PFSK-1 (cell line): ENCODE measurements at regions not wholly inside any gene's neighbourhood (a gene's known extent, or its start where the extent isn't known, plus 50 kb on each side); places are given as distances from the start of the nearest gene placed in this dataset.

Source experiments
- FOXP2 ChIP-seq: optimal IDR thresholded peaks from 2 replicates; pipeline ENCODE3; 2011; ENCODE audit warnings: borderline replicate concordance, control low read depth, inconsistent platforms; ENCODE audit not compliant: insufficient read depth; ENCODE audit errors: extremely low read length, extremely low read depth
- POLR2AphosphoS5 ChIP-seq: IDR thresholded peaks from 2 replicates; pipeline ENCODE4 v1.6.1; 2012; ENCODE audit warnings: low read depth, mild to moderate bottlenecking, control low read depth, low read length, moderate library complexity
- REST ChIP-seq, 2 experiments: IDR thresholded peaks; 2 replicates each; pipeline versions ENCODE4 v1.6.1 to v1.8.0; 2011 to 2012; ENCODE audit warnings: low read depth in 2 of 2, low read length in 2 of 2, control low read depth in 1 of 2, inconsistent platforms in 1 of 2, mild to moderate bottlenecking in 1 of 2, moderate library complexity in 1 of 2; ENCODE audit not compliant: insufficient read depth in 1 of 2
- SIN3A ChIP-seq: IDR thresholded peaks from 2 replicates; pipeline ENCODE4 v1.6.1; 2012; ENCODE audit warnings: mild to moderate bottlenecking, low read length, moderate library complexity, borderline replicate concordance; ENCODE audit not compliant: insufficient read depth
- TAF1 ChIP-seq: IDR thresholded peaks from 2 replicates; pipeline ENCODE4 v1.6.1; 2012; ENCODE audit warnings: low read length, control low read depth, borderline replicate concordance; ENCODE audit not compliant: insufficient read depth

DNA sequence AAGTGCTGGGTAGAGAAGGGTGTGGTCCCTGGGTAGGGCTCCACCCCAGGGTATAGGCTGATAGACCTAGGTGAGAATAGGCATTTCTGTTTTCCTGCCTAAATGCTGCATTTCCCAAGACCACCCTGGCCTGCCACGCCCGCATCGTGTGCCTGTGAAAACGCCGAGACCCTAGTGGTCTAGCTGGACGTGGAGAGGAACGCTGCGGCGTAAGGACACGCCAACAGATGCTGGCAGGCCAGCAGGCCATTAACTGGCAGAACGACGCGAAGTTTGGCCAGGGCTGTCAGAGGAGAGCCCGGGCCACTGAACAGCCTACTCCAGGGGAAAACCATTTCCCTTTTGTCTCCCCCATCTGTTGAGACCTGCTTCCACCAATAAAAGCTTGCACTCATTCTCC lies 373.2 kb upstream of the FIGN start:
- TF ChIP-seq POLR2AphosphoS5 (no peak), REST (IDR thresholded peaks at IDR 0.05; ENCODE audit: insufficient read depth in 1 of 2, low read depth in 2 of 2, low read length in 2 of 2) (no peak), TAF1 (no peak), FOXP2 (no peak), SIN3A (no peak)
